OCI-LY3 (cell line): ENCODE measurements at regions not wholly inside any gene's neighbourhood (a gene's known extent, or its start where the extent isn't known, plus 50 kb on each side); places are given as distances from the start of the nearest gene placed in this dataset.

Experiments used
- H2AFZ ChIP-seq: fragments of 200-600, 300-600 bp; shearing (Covaris generic); 2 replicates; pipeline ENCODE4 v1.6.0; 2014; ENCODE audit warnings: antibody characterized with exemption, low read depth, low read length
- H3K27ac ChIP-seq: fragments of 200-600, 300-600 bp; sonication (generic); 2 replicates; pipeline ENCODE4 v1.5.1; 2014; ENCODE audit warnings: mild to moderate bottlenecking, low read length, moderate library complexity, mixed read lengths
- H3K27me3 ChIP-seq: fragments of 200-600, 300-600 bp; sonication (generic); 2 replicates; pipeline ENCODE4 v1.6.1; 2014; ENCODE audit warnings: low read depth, low read length, mixed read lengths
- H3K36me3 ChIP-seq: fragments of 200-600, 300-600 bp; sonication (generic); replicated peaks from 2 replicates; pipeline ENCODE3; 2014; ENCODE audit warnings: low read depth, low read length, mixed read lengths
- H3K4me1 ChIP-seq: fragments of 300-600, 200-600 bp; sonication (generic); 2 replicates; pipeline ENCODE4 v1.6.1; 2014; ENCODE audit warnings: low read length, mixed read lengths
- H3K4me2 ChIP-seq: fragments of 200-600, 300-600 bp; sonication (generic); 2 replicates; pipeline ENCODE4 v1.6.1; 2014; ENCODE audit warnings: low read length, mixed read lengths
- H3K4me3 ChIP-seq: fragments of 300-600, 200-600 bp; sonication (generic); 2 replicates; pipeline ENCODE4 v1.5.1; 2014; ENCODE audit warnings: antibody characterized with exemption, mild to moderate bottlenecking, low read length, moderate library complexity
- H3K79me2 ChIP-seq: fragments of 300-600, 200-600 bp; shearing (Covaris generic); 2 replicates; pipeline ENCODE4 v1.6.1; 2014; ENCODE audit warnings: mild to moderate bottlenecking, low read length, mixed read lengths
- H3K9ac ChIP-seq: fragments of 300-600, 200-600 bp; shearing (Covaris generic); 2 replicates; pipeline ENCODE4 v1.6.0; 2014; ENCODE audit warnings: mild to moderate bottlenecking, low read length, moderate library complexity
- H3K9me3 ChIP-seq: fragments of 200-600, 300-600 bp; shearing (Covaris generic); 2 replicates; pipeline ENCODE4 v1.6.1; 2014; ENCODE audit warnings: low read length, mixed read lengths; ENCODE audit not compliant: insufficient read depth
- H4K20me1 ChIP-seq: fragments of 200-600, 300-600 bp; sonication (generic); 2 replicates; pipeline ENCODE4 v1.6.1; 2016; ENCODE audit warnings: low read length, mixed read lengths; ENCODE audit not compliant: insufficient read depth
- CTCF ChIP-seq: fragments of 200-600, 300-600 bp; sonication (generic); IDR thresholded peaks from 2 replicates; pipeline ENCODE4 v1.5.1; 2014; ENCODE audit warnings: antibody characterized with exemption, low read length, low read depth
- EZH2phosphoT487 ChIP-seq: fragments of 200-600 bp; shearing (Covaris generic); IDR thresholded peaks from 2 replicates; pipeline ENCODE4 v1.6.1; 2018; ENCODE audit warnings: antibody characterized with exemption, mixed run types, low read depth

GRCh38 chr10:71036297-71036966, 148.1 kb upstream of the PCBD1 start:
- Histone ChIP-seq H3K9ac (no peak overlapping the region), H3K4me1 (no peaks in the 10 kb centered on the region), H3K27me3 (no peaks in the 10 kb centered on the region), H3K27ac (no peak overlapping the region), H3K9me3 (no peaks in the 10 kb centered on the region), H3K79me2 (no peaks in the 10 kb centered on the region), H3K36me3 (no peaks in the 10 kb centered on the region), H2AFZ (no peak overlapping the region), H4K20me1 (no peaks in the 10 kb centered on the region), H3K4me2 (no peak overlapping the region), H3K4me3 (no peak overlapping the region)
- TF ChIP-seq CTCF (no peak), EZH2phosphoT487 (no peak)

DNA sequence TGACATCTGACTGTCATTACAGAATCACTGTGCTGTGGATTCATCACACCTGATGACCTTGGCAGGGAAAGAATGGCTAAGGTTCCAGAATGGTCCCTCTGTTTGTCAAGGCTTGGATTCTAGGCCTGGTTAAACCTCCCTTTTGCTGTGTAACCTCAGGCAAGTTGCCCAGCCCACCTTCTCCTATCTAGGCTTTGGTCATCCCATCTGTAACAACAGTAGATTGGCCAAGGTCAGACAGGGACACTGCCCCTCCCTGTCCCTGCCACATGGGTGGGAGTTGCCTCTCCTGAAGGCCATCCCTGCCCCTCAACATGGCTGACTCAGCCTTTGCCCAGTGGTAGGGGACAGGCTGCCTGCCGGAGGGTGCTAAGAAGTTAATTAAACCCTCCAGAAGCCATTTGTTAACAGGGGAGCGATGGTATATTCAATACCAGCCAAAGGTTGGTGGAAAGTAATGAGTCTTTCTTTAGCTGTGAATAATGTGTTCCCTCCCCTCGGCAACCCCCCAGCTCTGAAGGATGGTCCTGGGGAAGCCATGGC, 149.8 kb upstream of the PCBD1 start:
- Histone ChIP-seq H3K4me1 (no peaks in the 10 kb centered on the region), H3K9me3 (no peaks in the 10 kb centered on the region), H3K36me3 (no peaks in the 10 kb centered on the region), H3K4me2 (no peak overlapping the region), H4K20me1 (no peaks in the 10 kb centered on the region), H3K9ac (no peak overlapping the region), H3K79me2 (no peaks in the 10 kb centered on the region), H3K27ac (no peak overlapping the region), H2AFZ (no peak overlapping the region), H3K27me3 (no peaks in the 10 kb centered on the region), H3K4me3 (no peak overlapping the region)
- no peak for TF ChIP-seq EZH2phosphoT487
- no peak for TF ChIP-seq CTCF

GRCh38 chr10:71038921-71039320, 150.6 kb upstream of the PCBD1 start:
- H3K4me1 ChIP-seq: no peaks in the 10 kb centered on the region
- H3K27ac ChIP-seq: no peak overlapping the region
- no peak overlapping the region for H3K9ac ChIP-seq
- no peak overlapping the region for H3K4me2 ChIP-seq
- H3K9me3 ChIP-seq: no peaks in the 10 kb centered on the region
- H2AFZ ChIP-seq: no peak overlapping the region
- no peaks in the 10 kb centered on the region for H4K20me1 ChIP-seq
- H3K36me3 ChIP-seq: no peaks in the 10 kb centered on the region
- TF ChIP-seq CTCF (no peak), EZH2phosphoT487 (no peak)
- no peak overlapping the region for H3K4me3 ChIP-seq
- H3K79me2 ChIP-seq: no peaks in the 10 kb centered on the region
- H3K27me3 ChIP-seq: no peaks in the 10 kb centered on the region

GRCh38 chr10:71039551-71039950, 151.2 kb upstream of the PCBD1 start:
- no peak overlapping the region for H2AFZ ChIP-seq
- TF ChIP-seq EZH2phosphoT487: no peak
- no peak for TF ChIP-seq CTCF
- H3K4me1 ChIP-seq: no peaks in the 10 kb centered on the region
- H3K36me3 ChIP-seq: no peaks in the 10 kb centered on the region
- no peak overlapping the region for H3K9ac ChIP-seq
- H3K79me2 ChIP-seq: no peaks in the 10 kb centered on the region
- no peaks in the 10 kb centered on the region for H4K20me1 ChIP-seq
- H3K4me3 ChIP-seq: no peak overlapping the region
- no peak overlapping the region for H3K27ac ChIP-seq
- no peak overlapping the region for H3K4me2 ChIP-seq
- H3K9me3 ChIP-seq: no peaks in the 10 kb centered on the region
- no peaks in the 10 kb centered on the region for H3K27me3 ChIP-seq
